Ovary (tissue), 7 donors: ENCODE measurements at regions not wholly inside any gene's neighbourhood (a gene's known extent, or its start where the extent isn't known, plus 50 kb on each side); places are given as distances from the start of the nearest gene placed in this dataset.

Experiments used
- DNase-seq, 5 donors: peaks; one replicate each; pipeline ENCODE4 v3.0.0-alpha.2; 2019 to 2020
- H3K27ac ChIP-seq, 2 donors: fragments of 200-600 bp; one replicate each; pipeline versions ENCODE4 v1.5.1 to v1.8.0; 2019 to 2022
- H3K27me3 ChIP-seq: fragments of 200-600 bp; one replicate; pipeline ENCODE4 v1.8.0; 2022
- H3K36me3 ChIP-seq: fragments of 200-600 bp; sonication (generic); one replicate; pipeline ENCODE4 v1.5.1; 2019
- H3K4me1 ChIP-seq: one replicate; pipeline ENCODE4 v1.8.1; 2013; ENCODE audit warnings: mild to moderate bottlenecking, moderate library complexity; ENCODE audit not compliant: insufficient read depth
- H3K4me3 ChIP-seq: fragments of 200-600 bp; sonication (generic); one replicate; pipeline ENCODE4 v1.5.1; 2017
- H3K9me3 ChIP-seq, 2 donors: fragments of 200-600 bp in 1 of 2; sonication (generic) in 1 of 2; one replicate each; pipeline versions ENCODE4 v1.5.1 to v1.8.1; 2013 to 2019; ENCODE audit warnings: mild to moderate bottlenecking in 1 of 2, moderate library complexity in 1 of 2
- EP300 ChIP-seq: sonication (generic); formaldehyde crosslinking; IDR thresholded peaks from one replicate; pipeline ENCODE4 v1.6.1; 2017; ENCODE audit warnings: antibody characterized with exemption
- POLR2A ChIP-seq: fragments of 450-650 bp; IDR thresholded peaks from one replicate; pipeline ENCODE4 v1.6.1; 2017; ENCODE audit warnings: antibody characterized with exemption, mild to moderate bottlenecking, moderate library complexity
- WGBS, 3 donors: extraction: QIAGEN DNeasy Blood & Tissue Kit in 1 of 3; methylation state at CpG; one replicate each; pipeline versions ENCODE4 v1.1.5 to v1.1.7; 2013 to 2017; 5-methylcytosine and 5-hydroxymethylcytosine counted together
- intact Hi-C, 4 donors: fragments of 100-400 bp; cut with DNase I; formaldehyde crosslinking; loops; one replicate each; pipeline versions ENCODE4 v1.11.0 to v1.15.1; 2022 to 2023
- TF ChIP-seq, protein P1 (sequence below), 3 donors: fragments of 450-650 bp in 2 of 3; fragments of 200-600 bp in 1 of 3; IDR thresholded peaks; one replicate each; pipeline versions ENCODE4 v1.5.1 to v1.8.0; 2016 to 2022; ENCODE audit warnings: antibody characterized with exemption in 3 of 3, mild to moderate bottlenecking in 1 of 3
- donor health status: DM: no; HTN: no; CAD: no; lungs with moderate emphysema.
- donor health status: DM: no; HTN: no; CAD: no.
- donor health status: Bipolar disorder and iron deficiency.
- donor health status: DM: no; HTN: no; CAD: no.
- donor health status: DM: yes; HTN: yes; CAD: no.

DNA sequence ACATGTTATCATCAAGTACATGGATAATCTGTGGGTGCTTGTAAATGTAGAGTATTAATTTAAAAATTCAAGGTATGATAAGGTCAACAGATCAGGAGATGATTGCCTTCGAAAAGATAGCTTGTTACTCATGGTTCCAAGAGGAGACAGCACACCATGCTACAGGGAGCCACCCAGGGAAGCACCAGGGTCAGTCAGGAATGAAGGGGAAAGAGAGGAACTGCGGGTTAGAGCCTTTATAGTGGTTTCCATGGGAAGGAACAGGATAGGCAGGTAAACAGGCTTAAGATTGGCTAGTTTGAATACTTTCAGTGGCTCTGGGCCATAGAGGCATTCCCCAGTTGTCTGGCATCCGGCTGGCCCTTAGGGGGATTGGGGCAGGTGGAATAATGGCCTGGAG, 74.2 kb upstream of the SERTM1 start:
- no peaks in the 10 kb centered on the region for H3K4me1 ChIP-seq
- no peaks in the 10 kb centered on the region for H3K36me3 ChIP-seq
- TF ChIP-seq POLR2A (no peak), EP300 (no peak)
- TF ChIP-seq, protein P1, sequence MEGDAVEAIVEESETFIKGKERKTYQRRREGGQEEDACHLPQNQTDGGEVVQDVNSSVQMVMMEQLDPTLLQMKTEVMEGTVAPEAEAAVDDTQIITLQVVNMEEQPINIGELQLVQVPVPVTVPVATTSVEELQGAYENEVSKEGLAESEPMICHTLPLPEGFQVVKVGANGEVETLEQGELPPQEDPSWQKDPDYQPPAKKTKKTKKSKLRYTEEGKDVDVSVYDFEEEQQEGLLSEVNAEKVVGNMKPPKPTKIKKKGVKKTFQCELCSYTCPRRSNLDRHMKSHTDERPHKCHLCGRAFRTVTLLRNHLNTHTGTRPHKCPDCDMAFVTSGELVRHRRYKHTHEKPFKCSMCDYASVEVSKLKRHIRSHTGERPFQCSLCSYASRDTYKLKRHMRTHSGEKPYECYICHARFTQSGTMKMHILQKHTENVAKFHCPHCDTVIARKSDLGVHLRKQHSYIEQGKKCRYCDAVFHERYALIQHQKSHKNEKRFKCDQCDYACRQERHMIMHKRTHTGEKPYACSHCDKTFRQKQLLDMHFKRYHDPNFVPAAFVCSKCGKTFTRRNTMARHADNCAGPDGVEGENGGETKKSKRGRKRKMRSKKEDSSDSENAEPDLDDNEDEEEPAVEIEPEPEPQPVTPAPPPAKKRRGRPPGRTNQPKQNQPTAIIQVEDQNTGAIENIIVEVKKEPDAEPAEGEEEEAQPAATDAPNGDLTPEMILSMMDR (IDR thresholded peaks at IDR 0.05): no peak
- no peak for DNase-seq
- H3K27me3 ChIP-seq: no peaks in the 10 kb centered on the region
- H3K9me3 ChIP-seq: no peaks in the 10 kb centered on the region
- WGBS, 3 donors: 66 to 79% (median 67%) methylated on average over 3 of the region's 3 CpGs
- intact Hi-C loops: loop anchor here in 1 of 4 donors (10.0 kb wide), 1 partner anchor 105 kb away; no protein-coding TSS in a partner anchor
- no peak overlapping the region for H3K27ac ChIP-seq
- H3K4me3 ChIP-seq: no peak overlapping the region

DNA sequence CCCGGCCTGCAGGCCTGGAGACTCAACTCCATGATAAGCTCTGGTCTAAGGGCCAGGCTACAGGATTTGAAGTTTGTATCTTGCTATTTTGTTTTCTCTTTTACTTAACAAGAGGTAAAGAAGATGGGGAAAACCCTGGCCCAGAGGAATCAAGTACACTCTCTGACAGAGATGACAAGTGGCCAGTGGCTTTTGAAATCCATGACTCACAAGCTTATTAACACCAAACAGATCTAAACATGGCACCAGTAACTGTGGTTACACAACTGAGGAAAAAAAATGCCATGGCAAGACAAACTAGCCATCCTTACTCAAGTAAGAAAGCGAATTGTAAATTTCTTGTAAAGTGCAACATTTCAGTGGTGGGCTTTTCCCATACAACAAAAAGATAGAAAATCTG, 72.6 kb upstream of the SERTM1 start:
- WGBS, 3 donors: 71 to 84% (median 79%) methylated on average over 2 of the region's 2 CpGs
- H3K36me3 ChIP-seq: no peaks in the 10 kb centered on the region
- DNase-seq: no peak
- intact Hi-C loops: no loop called here
- TF ChIP-seq POLR2A: no peak
- TF ChIP-seq, protein P1 (IDR thresholded peaks at IDR 0.05): no peak
- no peak for TF ChIP-seq EP300
- no peaks in the 10 kb centered on the region for H3K27me3 ChIP-seq
- no peak overlapping the region for H3K27ac ChIP-seq
- H3K4me3 ChIP-seq: no peak overlapping the region
- no peaks in the 10 kb centered on the region for H3K9me3 ChIP-seq
- H3K4me1 ChIP-seq: no peaks in the 10 kb centered on the region

DNA sequence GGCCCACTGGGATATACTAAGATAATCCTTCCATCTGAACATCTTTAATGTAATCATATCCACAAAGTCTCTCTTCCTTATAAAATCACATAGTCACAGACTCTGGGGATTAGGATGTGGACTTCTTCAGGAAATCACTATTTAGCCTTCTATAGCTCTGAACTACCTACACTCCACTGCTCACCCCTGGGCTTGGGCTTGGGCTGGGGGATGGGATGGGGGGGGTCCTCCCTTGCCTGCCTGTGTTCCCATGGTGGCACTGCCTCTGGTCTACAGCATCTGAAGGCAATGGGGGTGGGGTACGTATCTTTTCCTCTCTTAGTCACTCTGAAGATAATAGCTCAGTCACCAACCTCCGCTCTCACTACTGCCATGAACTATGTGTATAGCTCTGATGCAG, 67.8 kb upstream of the SERTM1 start:
- H3K36me3 ChIP-seq: no peaks in the 10 kb centered on the region
- DNase-seq: no peak
- no peak for TF ChIP-seq POLR2A
- TF ChIP-seq, protein P1 (IDR thresholded peaks at IDR 0.05): no peak
- TF ChIP-seq EP300: no peak
- no peaks in the 10 kb centered on the region for H3K9me3 ChIP-seq
- no peaks in the 10 kb centered on the region for H3K4me1 ChIP-seq
- H3K27ac ChIP-seq: no peak overlapping the region
- intact Hi-C loops: no loop called here
- no peaks in the 10 kb centered on the region for H3K27me3 ChIP-seq
- WGBS, 3 donors: 81 to 89% (median 83%) methylated on average over 2 of the region's 2 CpGs
- H3K4me3 ChIP-seq: no peak overlapping the region

DNA sequence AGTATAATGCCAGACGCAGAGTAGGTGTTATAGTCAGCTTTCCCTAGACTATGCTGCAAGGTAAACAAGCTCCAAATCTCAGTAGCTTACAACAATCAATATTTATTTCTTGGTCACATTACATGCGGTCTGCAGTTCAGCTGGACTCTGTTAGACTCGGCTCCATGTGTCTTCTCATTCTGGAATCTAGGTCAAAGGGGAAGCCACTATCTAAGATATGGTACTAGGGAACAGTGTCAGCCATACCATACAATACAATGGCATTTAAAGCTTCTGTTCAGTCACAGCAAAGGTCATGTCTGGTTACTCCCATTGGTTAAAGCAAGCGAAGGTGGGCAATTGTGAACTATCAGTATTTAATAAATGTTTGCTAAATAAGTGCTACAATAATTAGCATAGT, 65.3 kb upstream of the SERTM1 start:
- DNase-seq: no peak
- no peak overlapping the region for H3K4me3 ChIP-seq
- intact Hi-C loops: no loop called here
- no peak overlapping the region for H3K27ac ChIP-seq
- WGBS, 3 donors: 60 to 77% (median 63%) methylated on average over 4 of the region's 4 CpGs
- no peaks in the 10 kb centered on the region for H3K36me3 ChIP-seq
- no peaks in the 10 kb centered on the region for H3K4me1 ChIP-seq
- H3K9me3 ChIP-seq: no peaks in the 10 kb centered on the region
- no peaks in the 10 kb centered on the region for H3K27me3 ChIP-seq
- TF ChIP-seq, protein P1 (IDR thresholded peaks at IDR 0.05): no peak
- no peak for TF ChIP-seq EP300
- TF ChIP-seq POLR2A: no peak

DNA sequence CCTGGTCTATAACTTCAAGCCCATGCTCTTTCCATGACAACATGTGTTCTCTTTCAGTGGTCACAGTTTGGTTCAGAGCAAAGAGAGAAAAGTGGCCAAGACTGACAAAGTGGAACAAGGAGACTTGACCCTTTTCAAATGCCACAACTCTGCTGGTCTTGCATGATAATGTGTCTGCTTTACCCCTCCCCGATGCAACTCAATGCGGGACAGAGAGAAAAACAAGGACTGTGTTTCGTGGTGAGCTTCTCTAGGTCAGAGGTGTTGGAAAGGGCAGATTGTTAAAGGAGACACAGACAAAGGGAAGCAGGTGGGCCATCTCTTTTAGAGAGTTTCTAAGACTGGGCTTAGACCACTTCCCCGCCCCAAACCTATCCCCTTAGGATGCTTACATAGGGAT, 61.6 kb upstream of the SERTM1 start:
- H3K36me3 ChIP-seq: no peaks in the 10 kb centered on the region
- no peak for TF ChIP-seq POLR2A
- TF ChIP-seq, protein P1 (IDR thresholded peaks at IDR 0.05): no peak
- no peak for TF ChIP-seq EP300
- H3K4me1 ChIP-seq: no peaks in the 10 kb centered on the region
- intact Hi-C loops: no loop called here
- no peaks in the 10 kb centered on the region for H3K27me3 ChIP-seq
- no peak overlapping the region for H3K27ac ChIP-seq
- no peaks in the 10 kb centered on the region for H3K9me3 ChIP-seq
- no peak for DNase-seq
- H3K4me3 ChIP-seq: no peak overlapping the region
- 56 to 64% (median 61%) methylated on average over 4 of the region's 4 CpGs for WGBS, 3 donors
